K562 (cell line): ENCODE measurements at regions not wholly inside any gene's neighbourhood (a gene's known extent, or its start where the extent isn't known, plus 50 kb on each side); places are given as distances from the start of the nearest gene placed in this dataset.

Source experiments
- TAF9B ChIP-seq: fragments of 450-650 bp; IDR thresholded peaks from 2 replicates; pipeline ENCODE4 v1.6.1; 2018; ENCODE audit warnings: mild to moderate bottlenecking; ENCODE audit not compliant: partially characterized antibody
- TF ChIP-seq, protein P1 (sequence below): fragments of 200-800 bp; sonication (Bioruptor generic); IDR thresholded peaks from 2 replicates; pipeline ENCODE4 v1.6.1; 2017; ENCODE audit warnings: missing genetic modification characterization, missing compliant biosample characterization

DNA sequence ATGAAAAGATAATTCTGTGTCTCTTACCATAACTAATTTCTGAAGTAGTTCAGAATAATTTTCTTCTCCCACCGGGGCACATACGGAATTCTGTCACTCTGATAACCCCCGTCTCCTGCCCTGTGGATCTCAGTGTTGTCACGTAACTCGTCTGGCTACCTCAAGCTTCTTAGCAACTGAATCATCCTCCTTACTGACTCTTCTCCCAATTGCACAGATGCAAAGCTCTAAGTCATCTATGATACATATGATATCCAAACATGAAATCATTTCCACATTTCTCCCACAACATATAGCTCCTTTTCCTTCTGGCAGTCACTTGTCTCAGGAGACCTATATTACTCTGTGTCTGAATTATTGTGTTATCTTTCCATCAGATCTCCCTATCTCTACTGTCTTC, 1043.1 kb upstream of the TENM3 start:
- TF ChIP-seq TAF9B: no peak
- TF ChIP-seq, protein P1, sequence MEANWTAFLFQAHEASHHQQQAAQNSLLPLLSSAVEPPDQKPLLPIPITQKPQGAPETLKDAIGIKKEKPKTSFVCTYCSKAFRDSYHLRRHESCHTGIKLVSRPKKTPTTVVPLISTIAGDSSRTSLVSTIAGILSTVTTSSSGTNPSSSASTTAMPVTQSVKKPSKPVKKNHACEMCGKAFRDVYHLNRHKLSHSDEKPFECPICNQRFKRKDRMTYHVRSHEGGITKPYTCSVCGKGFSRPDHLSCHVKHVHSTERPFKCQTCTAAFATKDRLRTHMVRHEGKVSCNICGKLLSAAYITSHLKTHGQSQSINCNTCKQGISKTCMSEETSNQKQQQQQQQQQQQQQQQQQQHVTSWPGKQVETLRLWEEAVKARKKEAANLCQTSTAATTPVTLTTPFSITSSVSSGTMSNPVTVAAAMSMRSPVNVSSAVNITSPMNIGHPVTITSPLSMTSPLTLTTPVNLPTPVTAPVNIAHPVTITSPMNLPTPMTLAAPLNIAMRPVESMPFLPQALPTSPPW: no peak
